Prostate gland (tissue), 2 donors: ENCODE measurements at regions not wholly inside any gene's neighbourhood (a gene's known extent, or its start where the extent isn't known, plus 50 kb on each side); places are given as distances from the start of the nearest gene placed in this dataset.

Experiments
- POLR2AphosphoS5 ChIP-seq: sonication (generic); formaldehyde crosslinking; IDR thresholded peaks from one replicate; pipeline ENCODE4 v1.6.1; 2017; ENCODE audit warnings: antibody characterized with exemption
- TF ChIP-seq, protein P1 (sequence below), 4 experiments: fragments of 200-600 bp in 2 of 4; fragments of 450-650 bp in 2 of 4; sonication (generic) in 2 of 4; IDR thresholded peaks; 1 replicate in 3 of 4; 2 replicates in 1 of 4; pipeline ENCODE4 v1.5.1; 2016 to 2019; ENCODE audit warnings: antibody characterized with exemption in 4 of 4, mild to moderate bottlenecking in 2 of 4, moderate library complexity in 2 of 4

DNA sequence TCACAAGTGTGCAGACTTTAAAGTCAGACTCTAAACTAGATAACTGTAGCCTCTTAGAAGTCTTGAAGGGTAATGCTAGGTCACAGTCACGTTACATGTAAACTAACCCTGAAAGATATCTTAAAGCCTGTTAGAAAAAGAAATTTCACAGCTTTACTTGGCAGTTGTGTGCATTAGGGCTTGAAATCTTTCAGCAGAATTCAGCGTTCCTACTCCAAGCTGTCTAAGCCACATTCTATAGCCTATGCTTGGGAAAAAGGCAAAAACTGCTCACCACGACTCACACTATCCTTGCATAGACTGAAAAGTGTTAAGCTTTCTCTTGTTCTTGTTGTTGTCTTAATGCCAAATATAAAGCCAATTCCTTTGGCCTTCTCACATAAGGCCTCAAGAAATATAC is 338.0 kb upstream of the SASH1 start:
- TF ChIP-seq, protein P1, sequence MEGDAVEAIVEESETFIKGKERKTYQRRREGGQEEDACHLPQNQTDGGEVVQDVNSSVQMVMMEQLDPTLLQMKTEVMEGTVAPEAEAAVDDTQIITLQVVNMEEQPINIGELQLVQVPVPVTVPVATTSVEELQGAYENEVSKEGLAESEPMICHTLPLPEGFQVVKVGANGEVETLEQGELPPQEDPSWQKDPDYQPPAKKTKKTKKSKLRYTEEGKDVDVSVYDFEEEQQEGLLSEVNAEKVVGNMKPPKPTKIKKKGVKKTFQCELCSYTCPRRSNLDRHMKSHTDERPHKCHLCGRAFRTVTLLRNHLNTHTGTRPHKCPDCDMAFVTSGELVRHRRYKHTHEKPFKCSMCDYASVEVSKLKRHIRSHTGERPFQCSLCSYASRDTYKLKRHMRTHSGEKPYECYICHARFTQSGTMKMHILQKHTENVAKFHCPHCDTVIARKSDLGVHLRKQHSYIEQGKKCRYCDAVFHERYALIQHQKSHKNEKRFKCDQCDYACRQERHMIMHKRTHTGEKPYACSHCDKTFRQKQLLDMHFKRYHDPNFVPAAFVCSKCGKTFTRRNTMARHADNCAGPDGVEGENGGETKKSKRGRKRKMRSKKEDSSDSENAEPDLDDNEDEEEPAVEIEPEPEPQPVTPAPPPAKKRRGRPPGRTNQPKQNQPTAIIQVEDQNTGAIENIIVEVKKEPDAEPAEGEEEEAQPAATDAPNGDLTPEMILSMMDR (IDR thresholded peaks at IDR 0.05) = no peak
- TF ChIP-seq POLR2AphosphoS5 = no peak
